HEK293 (cell line): ENCODE measurements at regions not wholly inside any gene's neighbourhood (a gene's known extent, or its start where the extent isn't known, plus 50 kb on each side); places are given as distances from the start of the nearest gene placed in this dataset.

ENCODE experiments used
- GLIS2 ChIP-seq: fragments of 450-650 bp; formaldehyde crosslinking; IDR thresholded peaks from 2 replicates; pipeline ENCODE4 v1.5.1; 2016; ENCODE audit warnings: missing biosample characterization, missing genetic modification characterization
- MZF1 ChIP-seq: fragments of 450-650 bp; formaldehyde crosslinking; IDR thresholded peaks from 2 replicates; pipeline ENCODE4 v1.5.1; 2017; ENCODE audit warnings: missing biosample characterization, missing genetic modification characterization, borderline replicate concordance
- REST ChIP-seq: fragments of 450-650 bp; formaldehyde crosslinking; IDR thresholded peaks from 2 replicates; pipeline ENCODE4 v1.5.1; 2016; ENCODE audit warnings: missing biosample characterization, missing genetic modification characterization
- SP2 ChIP-seq: fragments of 450-650 bp; formaldehyde crosslinking; IDR thresholded peaks from 2 replicates; pipeline ENCODE4 v1.5.1; 2016; ENCODE audit warnings: missing biosample characterization, missing genetic modification characterization
- TCF7L2 ChIP-seq: IDR thresholded peaks from 2 replicates; pipeline ENCODE4 v1.6.1; 2011; ENCODE audit warnings: low read depth, mild to moderate bottlenecking, inconsistent platforms, low read length, moderate library complexity, borderline replicate concordance
- ZBTB49 ChIP-seq: fragments of 450-650 bp; formaldehyde crosslinking; IDR thresholded peaks from 2 replicates; pipeline ENCODE4 v1.5.1; 2016; ENCODE audit warnings: missing biosample characterization, missing genetic modification characterization, low read depth
- ZNF302 ChIP-seq: fragments of 450-650 bp; formaldehyde crosslinking; IDR thresholded peaks from 2 replicates; pipeline ENCODE4 v1.5.1; 2016; ENCODE audit warnings: missing biosample characterization, missing genetic modification characterization, low read depth
- ZNF521 ChIP-seq: fragments of 450-650 bp; formaldehyde crosslinking; IDR thresholded peaks from 2 replicates; pipeline ENCODE4 v1.5.1; 2017; ENCODE audit warnings: missing biosample characterization, mild to moderate bottlenecking, missing genetic modification characterization
- ZSCAN30 ChIP-seq: fragments of 450-650 bp; IDR thresholded peaks from 2 replicates; pipeline ENCODE4 v1.5.1; 2018; ENCODE audit warnings: missing biosample characterization, mild to moderate bottlenecking, missing genetic modification characterization, moderate library complexity
- TF ChIP-seq, protein P1 (sequence below): fragments of 450-650 bp; formaldehyde crosslinking; conservative IDR thresholded peaks from 2 replicates; pipeline ENCODE4 v1.5.1; 2016; ENCODE audit warnings: low read depth, missing biosample characterization, missing genetic modification characterization
- TF ChIP-seq, protein P2 (sequence below): fragments of 450-650 bp; formaldehyde crosslinking; IDR thresholded peaks from 2 replicates; pipeline ENCODE4 v1.5.1; 2016; ENCODE audit warnings: missing biosample characterization, missing genetic modification characterization

- TF ChIP-seq, protein P1, sequence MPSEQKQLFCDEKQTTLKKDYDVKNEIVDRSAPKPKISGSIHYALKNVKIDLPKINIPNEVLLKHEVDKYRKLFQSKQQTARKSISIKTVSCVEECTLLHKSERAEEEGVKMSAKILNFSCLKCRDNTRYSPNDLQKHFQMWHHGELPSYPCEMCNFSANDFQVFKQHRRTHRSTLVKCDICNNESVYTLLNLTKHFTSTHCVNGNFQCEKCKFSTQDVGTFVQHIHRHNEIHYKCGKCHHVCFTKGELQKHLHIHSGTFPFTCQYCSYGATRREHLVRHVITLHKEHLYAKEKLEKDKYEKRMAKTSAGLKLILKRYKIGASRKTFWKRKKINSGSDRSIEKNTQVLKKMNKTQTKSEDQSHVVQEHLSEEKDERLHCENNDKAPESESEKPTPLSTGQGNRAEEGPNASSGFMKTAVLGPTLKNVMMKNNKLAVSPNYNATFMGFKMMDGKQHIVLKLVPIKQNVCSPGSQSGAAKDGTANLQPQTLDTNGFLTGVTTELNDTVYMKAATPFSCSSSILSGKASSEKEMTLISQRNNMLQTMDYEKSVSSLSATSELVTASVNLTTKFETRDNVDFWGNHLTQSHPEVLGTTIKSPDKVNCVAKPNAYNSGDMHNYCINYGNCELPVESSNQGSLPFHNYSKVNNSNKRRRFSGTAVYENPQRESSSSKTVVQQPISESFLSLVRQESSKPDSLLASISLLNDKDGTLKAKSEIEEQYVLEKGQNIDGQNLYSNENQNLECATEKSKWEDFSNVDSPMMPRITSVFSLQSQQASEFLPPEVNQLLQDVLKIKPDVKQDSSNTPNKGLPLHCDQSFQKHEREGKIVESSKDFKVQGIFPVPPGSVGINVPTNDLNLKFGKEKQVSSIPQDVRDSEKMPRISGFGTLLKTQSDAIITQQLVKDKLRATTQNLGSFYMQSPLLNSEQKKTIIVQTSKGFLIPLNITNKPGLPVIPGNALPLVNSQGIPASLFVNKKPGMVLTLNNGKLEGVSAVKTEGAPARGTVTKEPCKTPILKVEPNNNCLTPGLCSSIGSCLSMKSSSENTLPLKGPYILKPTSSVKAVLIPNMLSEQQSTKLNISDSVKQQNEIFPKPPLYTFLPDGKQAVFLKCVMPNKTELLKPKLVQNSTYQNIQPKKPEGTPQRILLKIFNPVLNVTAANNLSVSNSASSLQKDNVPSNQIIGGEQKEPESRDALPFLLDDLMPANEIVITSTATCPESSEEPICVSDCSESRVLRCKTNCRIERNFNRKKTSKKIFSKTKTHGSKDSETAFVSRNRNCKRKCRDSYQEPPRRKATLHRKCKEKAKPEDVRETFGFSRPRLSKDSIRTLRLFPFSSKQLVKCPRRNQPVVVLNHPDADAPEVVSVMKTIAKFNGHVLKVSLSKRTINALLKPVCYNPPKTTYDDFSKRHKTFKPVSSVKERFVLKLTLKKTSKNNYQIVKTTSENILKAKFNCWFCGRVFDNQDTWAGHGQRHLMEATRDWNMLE (tag by site-specific recombination): no peak
- TF ChIP-seq MZF1 (tag by site-specific recombination) (no peak), SP2 (tag by site-specific recombination) (no peak), ZBTB49 (tag by site-specific recombination) (no peak), GLIS2 (no peak), ZNF521 (no peak), ZNF302 (tag by site-specific recombination) (no peak), REST (tag by site-specific recombination) (no peak), TCF7L2 (no peak), ZSCAN30 (tag by site-specific recombination) (no peak)
- TF ChIP-seq, protein P2, sequence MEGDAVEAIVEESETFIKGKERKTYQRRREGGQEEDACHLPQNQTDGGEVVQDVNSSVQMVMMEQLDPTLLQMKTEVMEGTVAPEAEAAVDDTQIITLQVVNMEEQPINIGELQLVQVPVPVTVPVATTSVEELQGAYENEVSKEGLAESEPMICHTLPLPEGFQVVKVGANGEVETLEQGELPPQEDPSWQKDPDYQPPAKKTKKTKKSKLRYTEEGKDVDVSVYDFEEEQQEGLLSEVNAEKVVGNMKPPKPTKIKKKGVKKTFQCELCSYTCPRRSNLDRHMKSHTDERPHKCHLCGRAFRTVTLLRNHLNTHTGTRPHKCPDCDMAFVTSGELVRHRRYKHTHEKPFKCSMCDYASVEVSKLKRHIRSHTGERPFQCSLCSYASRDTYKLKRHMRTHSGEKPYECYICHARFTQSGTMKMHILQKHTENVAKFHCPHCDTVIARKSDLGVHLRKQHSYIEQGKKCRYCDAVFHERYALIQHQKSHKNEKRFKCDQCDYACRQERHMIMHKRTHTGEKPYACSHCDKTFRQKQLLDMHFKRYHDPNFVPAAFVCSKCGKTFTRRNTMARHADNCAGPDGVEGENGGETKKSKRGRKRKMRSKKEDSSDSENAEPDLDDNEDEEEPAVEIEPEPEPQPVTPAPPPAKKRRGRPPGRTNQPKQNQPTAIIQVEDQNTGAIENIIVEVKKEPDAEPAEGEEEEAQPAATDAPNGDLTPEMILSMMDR (tag by site-specific recombination): no peak
These were observed 56.4 kb upstream of the FAM20A start for GRCh38 chr17:68657576-68657975.
